ENCODE measurements at regions not wholly inside any gene's neighbourhood (a gene's known extent, or its start where the extent isn't known, plus 50 kb on each side); places are given as distances from the start of the nearest gene placed in this dataset.

DNA sequence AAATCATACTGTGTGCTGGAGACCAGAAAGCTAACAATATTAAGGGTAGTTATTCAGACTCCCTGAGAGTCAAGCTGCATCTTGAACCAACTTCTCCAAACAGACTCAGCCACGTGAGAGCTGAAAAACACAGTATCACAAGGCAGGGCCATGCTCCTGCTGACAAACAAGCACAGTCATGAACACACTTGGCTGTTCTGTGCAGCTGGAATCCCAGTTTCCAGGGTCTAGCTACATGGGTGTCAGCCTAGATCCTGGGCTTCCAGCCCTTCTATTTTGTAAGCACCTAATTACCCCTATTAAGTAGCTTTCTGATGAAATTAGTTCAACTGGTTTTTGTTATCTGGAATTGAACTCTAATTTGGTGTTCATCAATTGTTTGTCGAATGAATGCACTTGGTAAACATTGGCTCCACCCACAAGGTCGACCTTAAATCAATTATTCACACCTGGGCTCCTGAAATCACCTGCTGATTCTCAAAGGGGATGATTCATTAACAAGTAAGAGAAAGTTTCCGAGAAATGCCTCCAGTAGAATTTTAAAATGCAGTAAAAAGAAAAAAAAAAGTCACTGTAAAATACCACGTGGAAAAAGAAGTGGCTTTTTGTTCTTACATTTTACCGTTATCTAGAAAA is 179.3 kb downstream of the ZC3H11B start:
- Histone ChIP-seq H3K9me3 (ENCODE audit: low read depth, low read length) (no peaks in the 10 kb centered on the region), H3K27ac (ENCODE audit: low read depth, low read length) (no peak overlapping the region), H3K27me3 (ENCODE audit: insufficient read depth, low read length) (no peaks in the 10 kb centered on the region), H2AFZ (ENCODE audit: low read length) (no peak overlapping the region), H3K4me2 (ENCODE audit: insufficient read depth, low read length) (no peak overlapping the region), H3K4me3 (ENCODE audit: insufficient read depth, low read length) (no peak overlapping the region), H3K4me1 (ENCODE audit: insufficient read depth, low read length) (peaks cover 7% of the 10 kb centered on the region), H3K79me2 (ENCODE audit: insufficient read depth, low read length) (no peaks in the 10 kb centered on the region), H4K20me1 (ENCODE audit: insufficient read depth, low read length) (no peaks in the 10 kb centered on the region), H3K36me3 (ENCODE audit: insufficient read depth, low read length) (no peaks in the 10 kb centered on the region)
- TF ChIP-seq, protein P1, sequence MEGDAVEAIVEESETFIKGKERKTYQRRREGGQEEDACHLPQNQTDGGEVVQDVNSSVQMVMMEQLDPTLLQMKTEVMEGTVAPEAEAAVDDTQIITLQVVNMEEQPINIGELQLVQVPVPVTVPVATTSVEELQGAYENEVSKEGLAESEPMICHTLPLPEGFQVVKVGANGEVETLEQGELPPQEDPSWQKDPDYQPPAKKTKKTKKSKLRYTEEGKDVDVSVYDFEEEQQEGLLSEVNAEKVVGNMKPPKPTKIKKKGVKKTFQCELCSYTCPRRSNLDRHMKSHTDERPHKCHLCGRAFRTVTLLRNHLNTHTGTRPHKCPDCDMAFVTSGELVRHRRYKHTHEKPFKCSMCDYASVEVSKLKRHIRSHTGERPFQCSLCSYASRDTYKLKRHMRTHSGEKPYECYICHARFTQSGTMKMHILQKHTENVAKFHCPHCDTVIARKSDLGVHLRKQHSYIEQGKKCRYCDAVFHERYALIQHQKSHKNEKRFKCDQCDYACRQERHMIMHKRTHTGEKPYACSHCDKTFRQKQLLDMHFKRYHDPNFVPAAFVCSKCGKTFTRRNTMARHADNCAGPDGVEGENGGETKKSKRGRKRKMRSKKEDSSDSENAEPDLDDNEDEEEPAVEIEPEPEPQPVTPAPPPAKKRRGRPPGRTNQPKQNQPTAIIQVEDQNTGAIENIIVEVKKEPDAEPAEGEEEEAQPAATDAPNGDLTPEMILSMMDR (IDR thresholded peaks at IDR 0.05; ENCODE audit: extremely low read depth, low read depth, low read length): no peak
- no peak for DNase-seq (ENCODE audit: insufficient read length, low spot score, missing footprints)

DNA sequence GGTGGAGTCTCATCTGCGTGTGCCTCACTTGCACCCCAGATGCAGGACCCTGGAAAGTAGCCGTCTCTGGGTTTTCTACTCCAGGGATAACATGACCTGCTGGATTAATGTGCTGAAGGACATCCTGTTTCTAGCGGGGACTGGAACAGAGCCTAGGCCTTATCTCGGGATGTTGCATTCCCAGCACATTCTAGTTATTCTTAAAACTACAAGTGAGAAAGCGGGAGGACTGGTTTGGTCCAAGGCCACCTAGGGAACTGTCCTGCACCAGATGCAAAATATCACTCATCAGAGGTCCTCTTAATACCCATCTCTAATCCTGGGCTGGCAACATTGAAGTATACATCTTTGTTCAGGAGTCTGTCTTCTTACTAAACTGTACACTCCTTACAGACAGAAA is 179.9 kb downstream of the ZC3H11B start:
- no peaks in the 10 kb centered on the region for H3K36me3 ChIP-seq (ENCODE audit: insufficient read depth, low read length)
- no peaks in the 10 kb centered on the region for H3K9me3 ChIP-seq (ENCODE audit: low read depth, low read length)
- TF ChIP-seq, protein P1 (IDR thresholded peaks at IDR 0.05; ENCODE audit: extremely low read depth, low read depth, low read length): no peak
- H3K4me3 ChIP-seq (ENCODE audit: insufficient read depth, low read length): no peak overlapping the region
- no peaks in the 10 kb centered on the region for H3K79me2 ChIP-seq (ENCODE audit: insufficient read depth, low read length)
- H3K27ac ChIP-seq (ENCODE audit: low read depth, low read length): no peak overlapping the region
- no peak for DNase-seq (ENCODE audit: insufficient read length, low spot score, missing footprints)
- H4K20me1 ChIP-seq (ENCODE audit: insufficient read depth, low read length): no peaks in the 10 kb centered on the region
- H3K27me3 ChIP-seq (ENCODE audit: insufficient read depth, low read length): no peaks in the 10 kb centered on the region
- H3K4me1 ChIP-seq (ENCODE audit: insufficient read depth, low read length): peaks cover 7% of the 10 kb centered on the region
- H3K4me2 ChIP-seq (ENCODE audit: insufficient read depth, low read length): no peak overlapping the region
- H2AFZ ChIP-seq (ENCODE audit: low read length): no peak overlapping the region

DNA sequence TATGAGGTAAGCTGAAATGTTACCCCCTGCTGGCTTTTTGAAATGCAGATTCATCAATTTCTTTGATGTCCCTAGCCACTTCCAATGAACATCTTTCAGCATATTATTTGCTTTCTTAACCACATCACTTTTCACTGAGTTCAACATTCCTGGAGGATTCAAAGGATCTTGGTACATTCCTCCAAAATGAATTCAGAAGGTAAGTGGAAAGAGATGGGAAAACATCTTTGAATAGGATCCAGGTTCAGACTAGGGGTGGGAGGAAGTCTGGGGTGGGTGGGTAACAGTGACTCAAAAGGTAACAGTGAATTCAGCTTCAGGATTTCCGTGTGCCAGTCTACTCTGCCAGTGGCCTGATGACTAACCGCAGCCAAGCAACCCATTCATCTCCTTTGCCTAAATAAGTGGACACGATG is 180.7 kb downstream of the ZC3H11B start:
- no peaks in the 10 kb centered on the region for H3K27me3 ChIP-seq (ENCODE audit: insufficient read depth, low read length)

DNA sequence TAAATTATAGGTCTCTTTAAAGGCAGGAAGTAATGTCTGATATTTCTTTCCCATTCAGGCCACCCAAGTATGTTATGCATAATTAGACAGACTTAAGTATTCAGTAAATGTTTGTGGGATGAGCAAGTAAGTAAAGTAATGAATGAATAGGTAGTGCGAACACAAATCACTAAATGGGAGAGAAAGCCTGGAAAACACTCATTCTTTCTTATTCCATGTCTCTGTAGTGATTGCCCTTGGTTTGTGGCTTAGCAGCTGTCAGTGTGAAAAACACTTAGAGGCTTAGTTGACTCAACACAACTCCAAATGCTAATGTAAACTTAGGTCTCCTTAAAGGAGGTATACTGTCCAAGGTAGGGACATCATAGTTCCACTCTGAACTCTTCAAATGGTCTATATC is 182.5 kb downstream of the ZC3H11B start:
- Histone ChIP-seq H3K4me3 (ENCODE audit: insufficient read depth, low read length) (no peak overlapping the region), H2AFZ (ENCODE audit: low read length) (no peak overlapping the region), H4K20me1 (ENCODE audit: insufficient read depth, low read length) (no peaks in the 10 kb centered on the region), H3K4me2 (ENCODE audit: insufficient read depth, low read length) (no peak overlapping the region), H3K9me3 (ENCODE audit: low read depth, low read length) (no peaks in the 10 kb centered on the region), H3K36me3 (ENCODE audit: insufficient read depth, low read length) (no peaks in the 10 kb centered on the region), H3K4me1 (ENCODE audit: insufficient read depth, low read length) (peaks cover 7% of the 10 kb centered on the region), H3K27me3 (ENCODE audit: insufficient read depth, low read length) (no peaks in the 10 kb centered on the region), H3K27ac (ENCODE audit: low read depth, low read length) (no peak overlapping the region), H3K79me2 (ENCODE audit: insufficient read depth, low read length) (no peaks in the 10 kb centered on the region)
- TF ChIP-seq, protein P1 (IDR thresholded peaks at IDR 0.05; ENCODE audit: extremely low read depth, low read depth, low read length): no peak
- no peak for DNase-seq (ENCODE audit: insufficient read length, low spot score, missing footprints)

More for the DNA sequence above, 180.7 kb downstream of the ZC3H11B start:
- Histone ChIP-seq H3K4me3 (ENCODE audit: insufficient read depth, low read length) (no peak overlapping the region), H4K20me1 (ENCODE audit: insufficient read depth, low read length) (no peaks in the 10 kb centered on the region), H3K36me3 (ENCODE audit: insufficient read depth, low read length) (no peaks in the 10 kb centered on the region), H3K79me2 (ENCODE audit: insufficient read depth, low read length) (no peaks in the 10 kb centered on the region), H2AFZ (ENCODE audit: low read length) (no peak overlapping the region), H3K4me1 (ENCODE audit: insufficient read depth, low read length) (peaks cover 7% of the 10 kb centered on the region), H3K4me2 (ENCODE audit: insufficient read depth, low read length) (no peak overlapping the region), H3K9me3 (ENCODE audit: low read depth, low read length) (no peaks in the 10 kb centered on the region), H3K27ac (ENCODE audit: low read depth, low read length) (no peak overlapping the region)
- TF ChIP-seq, protein P1 (IDR thresholded peaks at IDR 0.05; ENCODE audit: extremely low read depth, low read depth, low read length): no peak
- DNase-seq (ENCODE audit: insufficient read length, low spot score, missing footprints): peak; percentile 45
